Testis (tissue), 2 donors: ENCODE measurements at regions not wholly inside any gene's neighbourhood (a gene's known extent, or its start where the extent isn't known, plus 50 kb on each side); places are given as distances from the start of the nearest gene placed in this dataset.

ENCODE experiments used
- DNase-seq: peaks from one replicate; pipeline ENCODE4 v3.0.0-alpha.2; 2019
- H3K27ac ChIP-seq, 2 donors: fragments of 200-600 bp; sonication (generic); one replicate each; pipeline ENCODE4 v1.5.1; 2019
- H3K27me3 ChIP-seq: fragments of 200-600 bp; sonication (generic); one replicate; pipeline ENCODE4 v1.5.1; 2019
- H3K36me3 ChIP-seq: fragments of 200-600 bp; sonication (generic); one replicate; pipeline ENCODE4 v1.5.1; 2017; ENCODE audit warnings: low read depth; ENCODE audit errors: missing control alignments
- H3K4me1 ChIP-seq: fragments of 200-600 bp; sonication (generic); one replicate; pipeline ENCODE4 v1.5.1; 2019
- H3K4me3 ChIP-seq, 2 donors: fragments of 200-600 bp; sonication (generic); one replicate each; pipeline ENCODE4 v1.5.1; 2017 to 2019
- H3K9me3 ChIP-seq: fragments of 200-600 bp; sonication (generic); one replicate; pipeline ENCODE4 v1.5.1; 2017
- CTCF ChIP-seq, 3 experiments: fragments of 450-650 bp in 2 of 3; fragments of 200-600 bp in 1 of 3; sonication (generic) in 1 of 3; IDR thresholded peaks; one replicate each; pipeline ENCODE4 v1.5.1; 2016 to 2019; ENCODE audit warnings: antibody characterized with exemption in 3 of 3, mild to moderate bottlenecking in 2 of 3, moderate library complexity in 1 of 3
- POLR2A ChIP-seq: fragments of 450-650 bp; IDR thresholded peaks from one replicate; pipeline ENCODE4 v1.6.1; 2017; ENCODE audit warnings: antibody characterized with exemption, mild to moderate bottlenecking, moderate library complexity
- WGBS, 2 donors: methylation state at CpG; one replicate each; pipeline ENCODE4 v1.1.5; 2018; 5-methylcytosine and 5-hydroxymethylcytosine counted together
- intact Hi-C: fragments of 100-400 bp; cut with DNase I; formaldehyde crosslinking; loops from one replicate; pipeline ENCODE4 v1.15.1; 2023; ENCODE audit warnings: low total_unique reads

GRCh38 chr15:46354443-46354842 is 719.6 kb downstream of the SQOR start:
- DNase-seq = no peak
- intact Hi-C loops = no loop called here
- no peak overlapping the region for H3K27ac ChIP-seq
- H3K36me3 ChIP-seq = no peaks in the 10 kb centered on the region
- H3K9me3 ChIP-seq = no peaks in the 10 kb centered on the region
- TF ChIP-seq POLR2A = no peak
- TF ChIP-seq CTCF (IDR thresholded peaks at IDR 0.05) = no peak
- no peak overlapping the region for H3K4me3 ChIP-seq
- 91 to 100% methylated on average over 2 to 3 of the region's 3 CpGs for WGBS, 2 donors
- no peaks in the 10 kb centered on the region for H3K27me3 ChIP-seq
- H3K4me1 ChIP-seq = no peaks in the 10 kb centered on the region

- Histone ChIP-seq H3K27me3 (no peaks in the 10 kb centered on the region), H3K27ac (no peak overlapping the region), H3K9me3 (no peaks in the 10 kb centered on the region), H3K36me3 (no peaks in the 10 kb centered on the region), H3K4me3 (no peak overlapping the region), H3K4me1 (no peaks in the 10 kb centered on the region)
- no peak for DNase-seq
- 61 to 65% methylated on average over 6 of the region's 6 CpGs for WGBS, 2 donors
- TF ChIP-seq POLR2A (no peak), CTCF (IDR thresholded peaks at IDR 0.05) (no peak)
- intact Hi-C loops = no loop called here
Measured at GRCh38 chr15:46365572-46365971, 730.7 kb downstream of the SQOR start.

- no peaks in the 10 kb centered on the region for H3K27me3 ChIP-seq
- no peaks in the 10 kb centered on the region for H3K36me3 ChIP-seq
- DNase-seq = no peak
- intact Hi-C loops = no loop called here
- TF ChIP-seq POLR2A (no peak), CTCF (IDR thresholded peaks at IDR 0.05) (no peak)
- H3K9me3 ChIP-seq = no peaks in the 10 kb centered on the region
- no peak overlapping the region for H3K4me3 ChIP-seq
- no peak overlapping the region for H3K27ac ChIP-seq
- no peaks in the 10 kb centered on the region for H3K4me1 ChIP-seq
- WGBS, 2 donors = 41 to 61% methylated on average over 2 of the region's 2 CpGs
Measured at GRCh38 chr15:46366360-46367007, 731.7 kb downstream of the SQOR start.

GRCh38 chr15:46383978-46384377 is 749.1 kb downstream of the SQOR start:
- H3K4me3 ChIP-seq = no peak overlapping the region
- intact Hi-C loops = no loop called here
- H3K9me3 ChIP-seq = no peaks in the 10 kb centered on the region
- H3K27me3 ChIP-seq = no peaks in the 10 kb centered on the region
- H3K36me3 ChIP-seq = no peaks in the 10 kb centered on the region
- H3K27ac ChIP-seq = no peak overlapping the region
- H3K4me1 ChIP-seq = no peaks in the 10 kb centered on the region
- no peak for DNase-seq
- WGBS, 2 donors = 78% methylated on average over 3 of the region's 3 CpGs
- TF ChIP-seq POLR2A (no peak), CTCF (IDR thresholded peaks at IDR 0.05) (no peak)

GRCh38 chr15:46386356-46386755 is 751.5 kb downstream of the SQOR start:
- no peak for DNase-seq
- WGBS, 2 donors = 84 to 86% methylated on average over 1 of the region's 1 CpG

More at GRCh38 chr15:46386356-46386755, 751.5 kb downstream of the SQOR start:
- intact Hi-C loops = no loop called here
- no peak overlapping the region for H3K4me3 ChIP-seq
- H3K4me1 ChIP-seq = no peaks in the 10 kb centered on the region
- H3K36me3 ChIP-seq = no peaks in the 10 kb centered on the region
- H3K27ac ChIP-seq = no peak overlapping the region
- TF ChIP-seq CTCF (IDR thresholded peaks at IDR 0.05) = no peak
- TF ChIP-seq POLR2A = no peak
- no peaks in the 10 kb centered on the region for H3K9me3 ChIP-seq
- H3K27me3 ChIP-seq = no peaks in the 10 kb centered on the region
